GM23338 (cell line): ENCODE measurements at regions not wholly inside any gene's neighbourhood (a gene's known extent, or its start where the extent isn't known, plus 50 kb on each side); places are given as distances from the start of the nearest gene placed in this dataset.

ENCODE experiments used
- ATAC-seq: fragments of 200-7000 bp; cut with Tn5 transposase; 3 replicates; pipeline ENCODE4 v1.9.1; 2020
- DNase-seq: peaks from one replicate; pipeline ENCODE4 v3.0.0-alpha.2; 2015; ENCODE audit warnings: low spot score
- H2AFZ ChIP-seq: fragments of 200-600 bp; sonication (generic); 2 replicates; pipeline ENCODE4 v1.8.0; 2016; ENCODE audit warnings: antibody characterized with exemption, mild to moderate bottlenecking, moderate library complexity
- H3F3A ChIP-seq: fragments of 200-600 bp; sonication (generic); replicated peaks from 2 replicates; pipeline ENCODE4 v1.8.0; 2017; ENCODE audit warnings: antibody characterized with exemption, mixed run types, low read depth
- H3K27ac ChIP-seq: fragments of 200-600 bp; sonication (generic); 2 replicates; pipeline ENCODE4 v1.6.1; 2016; ENCODE audit warnings: low read depth
- H3K27me3 ChIP-seq: fragments of 200-600 bp; sonication (generic); 2 replicates; pipeline ENCODE4 v1.8.0; 2016; ENCODE audit warnings: mild to moderate bottlenecking, mixed run types, moderate library complexity; ENCODE audit not compliant: insufficient read depth
- H3K36me3 ChIP-seq: fragments of 200-600 bp; sonication (generic); 2 replicates; pipeline ENCODE4 v1.8.0; 2016; ENCODE audit warnings: mild to moderate bottlenecking; ENCODE audit not compliant: insufficient read depth
- H3K4me1 ChIP-seq: fragments of 200-600 bp; sonication (generic); 2 replicates; pipeline ENCODE4 v1.8.0; 2016; ENCODE audit warnings: mild to moderate bottlenecking, moderate library complexity; ENCODE audit not compliant: insufficient read depth
- H3K4me2 ChIP-seq: fragments of 200-600 bp; sonication (generic); 2 replicates; pipeline ENCODE4 v1.7.1; 2017; ENCODE audit warnings: mixed run types
- H3K4me3 ChIP-seq: fragments of 200-600 bp; sonication (generic); 2 replicates; pipeline ENCODE4 v1.6.1; 2016; ENCODE audit warnings: mixed run types
- H3K79me2 ChIP-seq: fragments of 200-600 bp; sonication (generic); replicated peaks from 2 replicates; pipeline ENCODE4 v1.8.0; 2017; ENCODE audit warnings: mild to moderate bottlenecking; ENCODE audit not compliant: insufficient read depth
- H3K9me2 ChIP-seq: fragments of 200-600 bp; sonication (generic); 2 replicates; pipeline ENCODE4 v1.8.0; 2017; ENCODE audit not compliant: insufficient read depth
- H4K20me1 ChIP-seq: fragments of 200-600 bp; sonication (generic); replicated peaks from 2 replicates; pipeline ENCODE4 v1.8.0; 2017; ENCODE audit warnings: mild to moderate bottlenecking; ENCODE audit not compliant: insufficient read depth
- H3K27ac Mint-ChIP-seq: 2 replicates; pipeline ENCODE4 v1.8.0; 2020; ENCODE audit warnings: inconsistent platforms, mild to moderate bottlenecking, moderate library complexity, mixed read lengths
- H3K27me3 Mint-ChIP-seq: 3 replicates; pipeline ENCODE4 v1.8.0; 2022; ENCODE audit warnings: low read depth, mild to moderate bottlenecking, moderate library complexity, mixed read lengths, inconsistent platforms; ENCODE audit not compliant: insufficient read depth, poor library complexity
- H3K36me3 Mint-ChIP-seq: 3 replicates; pipeline ENCODE4 v1.8.0; 2021; ENCODE audit warnings: low read depth, mild to moderate bottlenecking, inconsistent platforms, moderate library complexity, mixed read lengths
- H3K4me1 Mint-ChIP-seq: 3 replicates; pipeline ENCODE4 v1.8.0; 2020; ENCODE audit warnings: mild to moderate bottlenecking, inconsistent platforms, mixed read lengths
- H3K4me3 Mint-ChIP-seq: 3 replicates; pipeline ENCODE4 v1.8.0; 2021; ENCODE audit warnings: moderate library complexity, mild to moderate bottlenecking, inconsistent platforms, mixed read lengths
- H3K9me3 Mint-ChIP-seq: 3 replicates; pipeline ENCODE4 v1.8.0; 2020; ENCODE audit warnings: moderate library complexity, mild to moderate bottlenecking, inconsistent platforms, mixed read lengths
- EZH2 ChIP-seq: fragments of 200-600 bp; sonication (generic); IDR thresholded peaks from one replicate; pipeline ENCODE4 v1.8.0; 2017; ENCODE audit warnings: antibody characterized with exemption, mild to moderate bottlenecking, low read depth; ENCODE audit not compliant: unreplicated experiment
- JUNB ChIP-seq: IDR thresholded peaks from one replicate; pipeline ENCODE4 v1.6.1; 2016; ENCODE audit warnings: antibody characterized with exemption; ENCODE audit not compliant: unreplicated experiment
- NANOG ChIP-seq: IDR thresholded peaks from 2 replicates; pipeline ENCODE4 v1.6.1; 2016; ENCODE audit warnings: antibody characterized with exemption, borderline replicate concordance
- POLR2AphosphoS5 ChIP-seq: IDR thresholded peaks from 2 replicates; pipeline ENCODE4 v1.6.1; 2016; ENCODE audit warnings: antibody characterized with exemption, low read depth
- STAT1 ChIP-seq: IDR thresholded peaks from one replicate; pipeline ENCODE4 v1.6.1; 2016; ENCODE audit warnings: antibody characterized with exemption; ENCODE audit not compliant: unreplicated experiment
- ZNF462 ChIP-seq: fragments of 250-450 bp; sonication (Bioruptor Pico); IDR thresholded peaks from 2 replicates; pipeline ENCODE4 v1.5.0; 2020; ENCODE audit warnings: mild to moderate bottlenecking, moderate library complexity
- TF ChIP-seq, protein P1 (sequence below), 2 experiments: fragments of 200-600 bp in 1 of 2; sonication (generic) in 1 of 2; conservative IDR thresholded peaks; 2 replicates each; pipeline versions ENCODE4 v1.5.1 to v1.6.1; 2016 to 2017; ENCODE audit warnings: antibody characterized with exemption in 2 of 2, low read depth in 2 of 2, mild to moderate bottlenecking in 2 of 2, moderate library complexity in 1 of 2
- TF ChIP-seq, protein P2 (sequence below): IDR thresholded peaks from 2 replicates; pipeline ENCODE4 v1.6.1; 2016; ENCODE audit warnings: antibody characterized with exemption

DNA sequence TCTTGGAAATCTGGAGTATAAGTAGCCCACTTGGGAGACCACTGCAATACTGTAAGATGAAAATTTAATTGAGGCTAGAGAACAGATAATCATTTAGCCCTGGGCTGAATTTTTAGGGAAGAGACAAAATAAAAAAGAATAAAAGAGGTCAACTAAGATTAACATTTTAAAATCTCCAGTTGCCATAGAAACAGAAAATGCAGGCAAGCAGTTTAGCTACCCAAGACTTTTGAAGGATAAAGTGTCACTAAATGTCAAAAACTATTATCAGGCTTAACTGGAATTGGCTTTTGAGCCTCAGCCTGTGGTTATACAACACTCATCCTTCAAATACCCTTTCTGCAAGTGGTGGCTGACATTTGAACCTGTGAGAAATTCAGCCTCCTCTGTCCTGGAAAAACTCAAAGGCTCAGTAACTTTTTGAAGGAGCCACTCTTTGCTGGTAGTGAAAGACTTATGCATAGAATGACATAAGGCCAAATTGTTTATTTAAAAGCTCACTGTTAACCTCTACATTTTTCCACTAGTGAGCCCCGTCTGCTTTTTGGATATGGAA is 220.7 kb upstream of the KCNJ16 start (continued):
- TF ChIP-seq, protein P1, sequence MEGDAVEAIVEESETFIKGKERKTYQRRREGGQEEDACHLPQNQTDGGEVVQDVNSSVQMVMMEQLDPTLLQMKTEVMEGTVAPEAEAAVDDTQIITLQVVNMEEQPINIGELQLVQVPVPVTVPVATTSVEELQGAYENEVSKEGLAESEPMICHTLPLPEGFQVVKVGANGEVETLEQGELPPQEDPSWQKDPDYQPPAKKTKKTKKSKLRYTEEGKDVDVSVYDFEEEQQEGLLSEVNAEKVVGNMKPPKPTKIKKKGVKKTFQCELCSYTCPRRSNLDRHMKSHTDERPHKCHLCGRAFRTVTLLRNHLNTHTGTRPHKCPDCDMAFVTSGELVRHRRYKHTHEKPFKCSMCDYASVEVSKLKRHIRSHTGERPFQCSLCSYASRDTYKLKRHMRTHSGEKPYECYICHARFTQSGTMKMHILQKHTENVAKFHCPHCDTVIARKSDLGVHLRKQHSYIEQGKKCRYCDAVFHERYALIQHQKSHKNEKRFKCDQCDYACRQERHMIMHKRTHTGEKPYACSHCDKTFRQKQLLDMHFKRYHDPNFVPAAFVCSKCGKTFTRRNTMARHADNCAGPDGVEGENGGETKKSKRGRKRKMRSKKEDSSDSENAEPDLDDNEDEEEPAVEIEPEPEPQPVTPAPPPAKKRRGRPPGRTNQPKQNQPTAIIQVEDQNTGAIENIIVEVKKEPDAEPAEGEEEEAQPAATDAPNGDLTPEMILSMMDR (conservative IDR thresholded peaks at IDR 0.05; ENCODE audit: low read depth in 2 of 2), result no peak
- TF ChIP-seq STAT1 (no peak), EZH2 (no peak), NANOG (no peak), POLR2AphosphoS5 (no peak)

- Mint-ChIP-seq H3K36me3 (peaks cover 3% of the 10 kb centered on the region), H3K4me1 (no peaks in the 10 kb centered on the region), H3K9me3 (peaks cover 7% of the 10 kb centered on the region), H3K27me3 (peaks cover 8% of the 10 kb centered on the region), H3K27ac (no peak overlapping the region), H3K4me3 (no peak overlapping the region)
- Histone ChIP-seq H2AFZ (no peak overlapping the region), H3K4me2 (no peak overlapping the region), H3F3A (no peaks in the 10 kb centered on the region), H3K79me2 (no peaks in the 10 kb centered on the region), H3K9me2 (no peaks in the 10 kb centered on the region), H3K4me1 (no peaks in the 10 kb centered on the region), H3K4me3 (no peak overlapping the region), H4K20me1 (no peaks in the 10 kb centered on the region), H3K27ac (no peak overlapping the region), H3K36me3 (no peaks in the 10 kb centered on the region), H3K27me3 (no peaks in the 10 kb centered on the region)
- ATAC-seq, result no peak
- no peak for DNase-seq
- TF ChIP-seq, protein P2, sequence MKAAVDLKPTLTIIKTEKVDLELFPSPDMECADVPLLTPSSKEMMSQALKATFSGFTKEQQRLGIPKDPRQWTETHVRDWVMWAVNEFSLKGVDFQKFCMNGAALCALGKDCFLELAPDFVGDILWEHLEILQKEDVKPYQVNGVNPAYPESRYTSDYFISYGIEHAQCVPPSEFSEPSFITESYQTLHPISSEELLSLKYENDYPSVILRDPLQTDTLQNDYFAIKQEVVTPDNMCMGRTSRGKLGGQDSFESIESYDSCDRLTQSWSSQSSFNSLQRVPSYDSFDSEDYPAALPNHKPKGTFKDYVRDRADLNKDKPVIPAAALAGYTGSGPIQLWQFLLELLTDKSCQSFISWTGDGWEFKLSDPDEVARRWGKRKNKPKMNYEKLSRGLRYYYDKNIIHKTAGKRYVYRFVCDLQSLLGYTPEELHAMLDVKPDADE, result no peak
- TF ChIP-seq JUNB (no peak), ZNF462 (no peak)
Measured at GRCh38 chr17:69856946-69857345, 218.1 kb upstream of the KCNJ16 start.
